SK-MEL-5 (cell line): ENCODE measurements at regions not wholly inside any gene's neighbourhood (a gene's known extent, or its start where the extent isn't known, plus 50 kb on each side); places are given as distances from the start of the nearest gene placed in this dataset.

Experiments used
- DNase-seq: peaks from one replicate; pipeline ENCODE4 v3.0.0-alpha.2; 2016; ENCODE audit warnings: low read depth, low spot score
- in situ Hi-C: cut with HindIII; loops from 2 replicates; pipeline ENCODE4 v1.10.0; 2016; ENCODE audit warnings: low sequenced_read_pairs, high pct_unique_total_duplicates, low pct_unique_long_range_greater_than_20kb

GRCh38 chr7:121002-121785 lies 71.2 kb upstream of the FAM20C start:
- in situ Hi-C loops = no loop called here
- DNase-seq = no peak

DNA sequence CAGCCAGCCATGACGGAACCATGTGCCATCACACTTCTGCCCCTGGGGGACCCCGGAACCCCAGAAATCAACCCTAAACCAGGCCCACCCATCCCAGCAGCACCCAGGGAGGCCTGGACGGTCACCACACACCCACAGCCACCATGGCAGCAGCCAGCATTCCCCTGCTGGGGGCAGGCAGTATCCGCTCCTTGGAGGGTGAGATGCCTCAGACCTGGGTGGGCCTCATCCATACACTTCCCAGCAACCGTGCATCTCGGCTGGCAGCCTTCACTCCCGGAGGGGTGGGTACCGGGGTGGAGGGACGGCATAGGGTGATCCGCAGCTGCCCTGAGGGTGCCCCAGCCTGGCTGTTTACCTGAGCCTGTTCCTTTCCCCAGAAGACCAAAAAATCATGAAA lies 69.1 kb upstream of the FAM20C start:
- in situ Hi-C loops = no loop called here
- DNase-seq = no peak

- DNase-seq = no peak
- in situ Hi-C loops = no loop called here
Observed at GRCh38 chr7:124130-124949, 68.0 kb upstream of the FAM20C start.

DNA sequence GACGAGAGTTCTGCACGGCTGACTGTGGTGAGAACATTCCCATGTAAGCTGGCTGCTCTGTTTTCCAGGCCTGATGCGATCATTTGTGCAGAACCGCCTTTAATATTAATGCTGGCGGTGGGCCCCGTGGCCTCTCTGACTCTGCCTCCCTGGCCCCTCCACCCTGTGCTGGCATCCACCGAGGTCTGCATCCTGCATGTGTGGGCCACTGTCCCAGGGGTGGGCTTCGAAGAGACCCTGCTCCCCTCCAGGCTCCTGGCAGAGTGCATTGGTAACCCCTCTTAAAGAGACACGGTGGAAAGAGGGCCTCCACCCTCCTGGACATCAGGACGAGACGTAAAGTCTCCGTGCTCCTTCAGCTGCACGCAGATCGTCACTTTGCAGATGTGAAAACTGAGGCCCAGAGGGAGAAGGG lies 67.3 kb upstream of the FAM20C start:
- in situ Hi-C loops = no loop called here
- DNase-seq = no peak

DNA sequence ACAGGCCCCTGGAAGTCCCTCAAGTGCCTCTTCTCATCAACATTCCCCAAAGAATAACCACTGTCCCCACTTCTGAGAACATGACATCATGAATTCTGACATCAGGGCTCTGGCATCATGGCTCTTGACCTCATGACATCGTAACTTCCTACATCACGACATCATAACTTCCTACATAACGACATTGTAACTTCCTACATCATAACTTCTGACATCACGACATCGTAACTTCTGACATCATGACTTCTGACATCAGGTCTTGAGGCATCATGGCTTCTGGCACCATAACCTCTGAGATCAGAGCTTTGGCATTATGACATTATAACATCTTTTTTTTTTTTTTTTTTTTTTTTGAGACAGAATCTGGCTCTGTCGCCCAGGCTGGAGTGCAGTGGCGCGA lies 66.7 kb upstream of the FAM20C start:
- DNase-seq = peak; percentile 16

DNA sequence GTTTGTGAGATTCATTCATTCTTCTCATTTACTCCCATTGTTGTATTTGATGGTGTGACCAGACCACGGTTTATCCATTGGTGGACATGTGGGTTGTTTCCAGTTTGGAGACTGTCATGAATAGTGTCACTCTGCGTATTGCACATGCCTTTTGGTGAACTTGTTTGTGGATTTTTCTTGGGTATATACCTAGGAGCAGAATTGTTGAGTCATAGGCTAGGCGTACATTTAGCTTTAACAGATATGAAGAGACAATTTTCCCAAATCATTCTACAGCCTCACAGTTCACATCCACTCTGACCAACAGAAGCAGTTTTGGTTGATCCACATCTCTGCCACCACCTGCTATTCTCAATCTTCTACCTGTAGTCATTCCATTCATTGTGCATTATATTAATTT lies 66.0 kb upstream of the FAM20C start:
- in situ Hi-C loops = no loop called here
- no peak for DNase-seq

More for the DNA sequence above, 66.7 kb upstream of the FAM20C start:
- in situ Hi-C loops = no loop called here

- in situ Hi-C loops = no loop called here
- no peak for DNase-seq
Observed at GRCh38 chr7:127064-127598, 65.2 kb upstream of the FAM20C start.

GRCh38 chr7:128171-129080 lies 63.9 kb upstream of the FAM20C start:
- no peak for DNase-seq
- in situ Hi-C loops = no loop called here

GRCh38 chr7:129366-130221 lies 62.8 kb upstream of the FAM20C start:
- DNase-seq = peak; percentile 78
- in situ Hi-C loops = no loop called here

- in situ Hi-C loops = no loop called here
- no peak for DNase-seq
Observed at GRCh38 chr7:130222-130572, 62.2 kb upstream of the FAM20C start.

DNA sequence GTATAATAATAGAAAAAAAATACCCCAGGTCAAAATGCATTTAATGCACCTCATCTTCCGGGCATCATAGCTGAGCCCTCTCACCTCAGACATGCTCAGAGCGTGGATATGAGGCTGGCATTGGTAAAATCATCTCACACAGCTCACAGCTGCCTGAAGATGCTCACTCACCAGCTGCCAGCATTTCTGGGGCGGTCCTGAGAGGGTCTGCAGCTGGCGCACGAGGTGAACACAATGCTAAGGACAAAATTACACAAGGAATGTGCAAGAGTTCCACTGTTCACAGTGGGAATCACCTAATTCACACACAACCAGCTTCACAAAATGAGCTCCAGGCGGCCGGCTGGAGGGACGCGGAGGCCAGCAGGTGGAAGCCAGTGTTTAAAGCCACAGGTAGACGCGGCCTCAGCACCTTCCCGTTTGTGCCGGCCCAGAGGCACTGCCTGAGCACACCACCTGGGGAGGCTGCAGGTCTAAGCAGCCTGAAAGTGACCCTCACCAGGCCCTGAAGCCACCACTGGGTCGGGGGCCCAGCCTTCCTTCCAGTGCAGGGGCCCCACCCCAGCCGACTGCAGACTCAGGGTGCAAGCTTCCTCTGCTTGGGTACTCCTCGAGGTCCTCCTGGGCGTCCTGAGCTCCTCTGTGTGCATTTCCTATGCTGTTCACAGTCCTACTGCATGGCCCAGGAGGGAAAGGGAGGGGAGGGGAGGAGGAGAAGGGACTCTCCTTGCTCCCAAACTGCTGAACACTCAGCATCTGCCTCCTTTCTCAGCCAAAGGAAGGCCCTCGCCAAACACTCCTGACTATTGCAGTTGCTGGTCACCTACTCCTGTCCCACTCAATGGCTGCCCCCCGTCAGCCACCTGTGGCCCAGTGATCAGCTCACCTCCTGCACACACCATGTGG lies 61.2 kb upstream of the FAM20C start:
- no peak for DNase-seq
- in situ Hi-C loops = no loop called here

DNA sequence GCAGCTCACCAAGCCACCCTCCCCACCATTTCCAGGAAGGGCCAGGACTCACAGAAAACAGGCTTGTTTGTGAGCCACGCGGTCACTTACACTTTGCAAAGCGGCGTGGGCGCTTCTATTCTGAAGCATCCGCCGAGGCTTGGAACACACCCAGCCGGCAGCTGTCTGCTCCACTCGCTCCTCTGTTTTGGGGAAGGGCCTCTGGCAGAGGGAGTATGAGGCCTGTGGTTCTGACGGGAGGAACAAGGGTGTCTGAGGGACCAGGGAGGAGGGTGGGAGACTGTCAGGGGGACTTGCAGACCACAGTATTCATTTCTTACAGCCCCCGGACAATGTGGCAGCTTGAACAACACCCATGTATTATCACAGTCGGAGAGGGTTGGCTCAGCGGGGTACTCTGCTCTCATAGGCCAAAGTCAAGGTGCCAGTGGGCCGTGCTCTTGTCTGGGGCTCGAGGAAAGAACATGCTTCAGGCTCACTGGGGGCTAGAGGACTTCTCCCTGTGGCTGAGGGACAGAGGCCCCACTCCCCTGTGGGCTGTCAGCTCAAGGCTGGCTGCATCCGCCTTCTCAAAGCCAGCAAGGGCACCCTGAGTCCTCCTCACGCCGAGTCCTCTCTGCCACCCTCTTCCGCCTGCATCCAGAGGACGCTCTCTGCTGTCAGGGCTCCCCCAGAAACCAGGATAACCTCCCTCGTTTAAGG lies 60.4 kb upstream of the FAM20C start:
- in situ Hi-C loops = no loop called here
- no peak for DNase-seq

- no peak for DNase-seq
- in situ Hi-C loops = no loop called here
Observed at GRCh38 chr7:132899-133298, 59.5 kb upstream of the FAM20C start.

GRCh38 chr7:133470-133869 lies 58.9 kb upstream of the FAM20C start:
- no peak for DNase-seq
- in situ Hi-C loops = no loop called here

DNA sequence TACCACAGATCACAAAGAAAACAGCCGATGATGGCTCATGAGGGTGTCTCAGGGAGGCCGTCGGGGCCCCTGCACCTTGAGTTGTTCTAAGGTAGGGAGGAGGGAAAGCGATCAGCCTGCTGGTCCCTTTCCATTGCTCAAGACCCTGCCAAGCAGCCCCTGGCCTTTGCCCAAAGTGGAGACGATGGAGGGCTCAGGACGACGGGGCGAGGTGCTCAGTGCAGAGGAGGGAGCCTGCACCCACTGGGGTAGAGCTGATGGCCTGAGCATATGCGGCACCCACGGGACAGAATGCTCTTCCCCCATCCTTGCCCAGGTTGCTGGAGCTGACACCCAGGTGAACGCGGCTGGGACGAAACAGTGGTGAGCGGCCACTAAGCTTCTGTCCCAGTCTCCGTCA lies 58.3 kb upstream of the FAM20C start:
- in situ Hi-C loops = no loop called here

More for the DNA sequence above, 58.3 kb upstream of the FAM20C start:
- no peak for DNase-seq
